OCI-LY1 (cell line): ENCODE measurements at regions not wholly inside any gene's neighbourhood (a gene's known extent, or its start where the extent isn't known, plus 50 kb on each side); places are given as distances from the start of the nearest gene placed in this dataset.

Experiments used
- H2AFZ ChIP-seq: fragments of 200-600 bp; sonication (generic), shearing (Covaris generic); 2 replicates; pipeline ENCODE4 v1.6.0; 2014; ENCODE audit warnings: antibody characterized with exemption, mild to moderate bottlenecking, low read length
- H3F3A ChIP-seq: fragments of 200-600 bp; sonication (generic), shearing (Covaris generic); 2 replicates; pipeline ENCODE4 v1.6.0; 2014; ENCODE audit warnings: mild to moderate bottlenecking, antibody characterized with exemption, low read length, moderate library complexity; ENCODE audit not compliant: insufficient read depth
- H3K27ac ChIP-seq: fragments of 200-600 bp; sonication (generic); 2 replicates; pipeline ENCODE4 v1.5.1; 2014; ENCODE audit warnings: low read length, mixed run types, mild to moderate bottlenecking, low read depth; ENCODE audit not compliant: poor library complexity, severe bottlenecking
- H3K27me3 ChIP-seq: fragments of 200-600 bp; sonication (generic); 2 replicates; pipeline ENCODE4 v1.6.0; 2014; ENCODE audit warnings: antibody characterized with exemption, mild to moderate bottlenecking, low read length, moderate library complexity; ENCODE audit not compliant: insufficient read depth
- H3K36me3 ChIP-seq: fragments of 200-600 bp; sonication (generic); 2 replicates; pipeline ENCODE4 v1.6.1; 2014; ENCODE audit warnings: mild to moderate bottlenecking, antibody characterized with exemption, low read length, moderate library complexity, mixed read lengths; ENCODE audit not compliant: insufficient read depth
- H3K4me1 ChIP-seq: fragments of 200-600 bp; sonication (generic); 2 replicates; pipeline ENCODE4 v1.5.1; 2014; ENCODE audit warnings: mild to moderate bottlenecking, low read length, moderate library complexity; ENCODE audit not compliant: insufficient read depth, severe bottlenecking
- H3K4me2 ChIP-seq: fragments of 200-600 bp; sonication (generic), shearing (Covaris generic); 2 replicates; pipeline ENCODE4 v1.6.1; 2014; ENCODE audit warnings: low read length
- H3K4me3 ChIP-seq: fragments of 200-600 bp; sonication (generic); 2 replicates; pipeline ENCODE4 v1.5.1; 2014; ENCODE audit warnings: low read length, low read depth, mild to moderate bottlenecking, mixed read lengths; ENCODE audit not compliant: poor library complexity, severe bottlenecking
- H3K79me2 ChIP-seq: fragments of 200-600 bp; shearing (Covaris generic); 2 replicates; pipeline ENCODE4 v1.6.1; 2016; ENCODE audit warnings: mixed run types, low read length, mixed read lengths; ENCODE audit not compliant: insufficient read depth
- H3K9ac ChIP-seq: fragments of 200-600 bp; sonication (generic), shearing (Covaris generic); 2 replicates; pipeline ENCODE4 v1.6.1; 2014; ENCODE audit warnings: mild to moderate bottlenecking, low read length, mixed read lengths
- H3K9me2 ChIP-seq: fragments of 200-600 bp; sonication (generic), shearing (Covaris generic); 2 replicates; pipeline ENCODE4 v1.6.1; 2014; ENCODE audit warnings: low read depth, mild to moderate bottlenecking, low read length, mixed read lengths
- H3K9me3 ChIP-seq: fragments of 200-600 bp; shearing (Covaris generic); 2 replicates; pipeline ENCODE4 v1.6.1; 2014; ENCODE audit warnings: low read length, mixed read lengths
- H4K20me1 ChIP-seq: fragments of 200-600 bp; sonication (generic), shearing (Covaris generic); 2 replicates; pipeline ENCODE4 v1.6.0; 2016; ENCODE audit warnings: mild to moderate bottlenecking, low read length; ENCODE audit not compliant: insufficient read depth
- CTCF ChIP-seq: fragments of 200-600 bp; sonication (generic), shearing (Covaris generic); IDR thresholded peaks from 2 replicates; pipeline ENCODE4 v1.5.1; 2017; ENCODE audit warnings: mild to moderate bottlenecking, antibody characterized with exemption, low read length, moderate library complexity, mixed read lengths
- EZH2 ChIP-seq: fragments of 200-600 bp; sonication (generic), shearing (Covaris generic); IDR thresholded peaks from 2 replicates; pipeline ENCODE4 v1.8.0; 2017; ENCODE audit warnings: borderline replicate concordance, mixed run types, mild to moderate bottlenecking, antibody characterized with exemption, low read length, moderate library complexity, mixed read lengths

GRCh38 chr4:151935411-151935810 lies 174.6 kb upstream of the GATB start:
- Histone ChIP-seq H3K4me1 (no peaks in the 10 kb centered on the region), H3K36me3 (no peaks in the 10 kb centered on the region), H3K27ac (no peak overlapping the region), H3K9me2 (no peaks in the 10 kb centered on the region), H3K4me2 (no peak overlapping the region), H3K9ac (no peak overlapping the region), H2AFZ (no peak overlapping the region), H3K79me2 (no peaks in the 10 kb centered on the region), H3K4me3 (no peak overlapping the region), H4K20me1 (no peaks in the 10 kb centered on the region), H3K27me3 (no peaks in the 10 kb centered on the region), H3F3A (no peaks in the 10 kb centered on the region), H3K9me3 (no peaks in the 10 kb centered on the region)
- TF ChIP-seq EZH2: no peak
- TF ChIP-seq CTCF: no peak

GRCh38 chr4:151934766-151935165 lies 174.0 kb upstream of the GATB start:
- Histone ChIP-seq H3K4me2 (no peak overlapping the region), H3K9me2 (no peaks in the 10 kb centered on the region), H3K36me3 (no peaks in the 10 kb centered on the region), H3K27ac (no peak overlapping the region), H3K4me1 (no peaks in the 10 kb centered on the region), H3K9ac (no peak overlapping the region), H3K79me2 (no peaks in the 10 kb centered on the region), H3K9me3 (no peaks in the 10 kb centered on the region), H3K27me3 (no peaks in the 10 kb centered on the region), H3F3A (no peaks in the 10 kb centered on the region), H2AFZ (no peak overlapping the region), H4K20me1 (no peaks in the 10 kb centered on the region), H3K4me3 (no peak overlapping the region)
- TF ChIP-seq EZH2 (no peak), CTCF (no peak)

- no peaks in the 10 kb centered on the region for H3K9me2 ChIP-seq
- no peaks in the 10 kb centered on the region for H3K36me3 ChIP-seq
- H3K27me3 ChIP-seq: no peaks in the 10 kb centered on the region
- H3K79me2 ChIP-seq: no peaks in the 10 kb centered on the region
- TF ChIP-seq CTCF (no peak), EZH2 (no peak)
- H2AFZ ChIP-seq: no peak overlapping the region
- H3K4me1 ChIP-seq: no peaks in the 10 kb centered on the region
- H3K27ac ChIP-seq: no peak overlapping the region
- H3F3A ChIP-seq: no peaks in the 10 kb centered on the region
- H3K4me3 ChIP-seq: no peak overlapping the region
- H3K9me3 ChIP-seq: no peaks in the 10 kb centered on the region
- H3K9ac ChIP-seq: no peak overlapping the region
- no peaks in the 10 kb centered on the region for H4K20me1 ChIP-seq
- no peak overlapping the region for H3K4me2 ChIP-seq
Measured at GRCh38 chr4:151933122-151933827, 172.5 kb upstream of the GATB start.
